ENCODE measurements at regions not wholly inside any gene's neighbourhood (a gene's known extent, or its start where the extent isn't known, plus 50 kb on each side); places are given as distances from the start of the nearest gene placed in this dataset.

GRCh38 chr12:34392741-34393085 lies 370.4 kb downstream of the ALG10 start:
- no peak for TF ChIP-seq CTCF (IDR thresholded peaks at IDR 0.05; ENCODE audit: low read depth, low read length)
- TF ChIP-seq POLR2A (IDR thresholded peaks at IDR 0.05; ENCODE audit: extremely low read depth, insufficient read length), result no peak
